Pancreas (tissue), 10 donors: ENCODE measurements at regions not wholly inside any gene's neighbourhood (a gene's known extent, or its start where the extent isn't known, plus 50 kb on each side); places are given as distances from the start of the nearest gene placed in this dataset.

ENCODE experiments used
- ATAC-seq, 4 donors: fragments of 200-7000 bp; cut with Tn5 transposase; one replicate each; pipeline versions ENCODE4 v1.8.0 to v1.9.1; 2020; ENCODE audit warnings: mild to moderate bottlenecking in 4 of 4, moderate library complexity in 4 of 4
- DNase-seq, 6 donors: peaks; one replicate each; pipeline ENCODE4 v3.0.0-alpha.2; 2020
- FAIRE-seq: peaks from 2 replicates; lab custom pipeline; 2012; peaks lifted over from hg19 to GRCh38; lab: Jason Lieb, UNC
- H3K27ac ChIP-seq, 4 donors: fragments of 200-600 bp; sonication (generic); 1 replicate in 3 of 4; 2 replicates in 1 of 4; pipeline versions ENCODE4 v1.5.0 to v1.8.0; 2020
- H3K27me3 ChIP-seq, 4 donors: fragments of 200-600 bp; one replicate each; pipeline ENCODE4 v1.8.0; 2021
- H3K36me3 ChIP-seq, 3 donors: fragments of 200-600 bp; sonication (generic) in 1 of 3; one replicate each; pipeline versions ENCODE4 v1.5.0 to v1.8.0; 2020 to 2021
- H3K4me1 ChIP-seq, 3 donors: fragments of 200-600 bp; one replicate each; pipeline ENCODE4 v1.8.0; 2021
- H3K4me3 ChIP-seq, 4 donors: fragments of 200-600 bp; sonication (generic) in 2 of 4; one replicate each; pipeline versions ENCODE4 v1.5.0 to v1.8.0; 2020 to 2021
- H3K9me3 ChIP-seq, 4 donors: fragments of 200-600 bp; one replicate each; pipeline ENCODE4 v1.8.0; 2021
- WGBS, 2 donors: extraction: QIAGEN DNeasy Blood & Tissue Kit; methylation state at CpG; one replicate each; pipeline ENCODE4 v1.1.7; 2013; 5-methylcytosine and 5-hydroxymethylcytosine counted together
- intact Hi-C, 3 donors: fragments of 100-400 bp; cut with DNase I; formaldehyde crosslinking; loops; one replicate each; pipeline versions ENCODE4 v1.11.1 to v1.14.2; 2022
- TF ChIP-seq, protein P1 (sequence below), 4 donors: fragments of 200-600 bp; sonication (generic) in 3 of 4; IDR thresholded peaks; one replicate each; pipeline versions ENCODE4 v1.5.0 to v1.8.0; 2021; ENCODE audit warnings: antibody characterized with exemption in 4 of 4
- donor health status: healthy with polysubstance abuse.
- donor health status: DM: no; HTN: no; CAD: no; lungs with moderate emphysema.
- donor health status: DM: no; HTN: no; CAD: no.
- donor health status: control.
- donor health status: control.
- donor health status: Bipolar disorder and iron deficiency.
- donor health status: DM: yes; HTN: yes; CAD: no.
- donor health status: DM: no; HTN: no; CAD: no.
- donor health status: DM: no; HTN: no; CAD: no.
- donor health status: DM: yes; HTN: yes; CAD: no.

DNA sequence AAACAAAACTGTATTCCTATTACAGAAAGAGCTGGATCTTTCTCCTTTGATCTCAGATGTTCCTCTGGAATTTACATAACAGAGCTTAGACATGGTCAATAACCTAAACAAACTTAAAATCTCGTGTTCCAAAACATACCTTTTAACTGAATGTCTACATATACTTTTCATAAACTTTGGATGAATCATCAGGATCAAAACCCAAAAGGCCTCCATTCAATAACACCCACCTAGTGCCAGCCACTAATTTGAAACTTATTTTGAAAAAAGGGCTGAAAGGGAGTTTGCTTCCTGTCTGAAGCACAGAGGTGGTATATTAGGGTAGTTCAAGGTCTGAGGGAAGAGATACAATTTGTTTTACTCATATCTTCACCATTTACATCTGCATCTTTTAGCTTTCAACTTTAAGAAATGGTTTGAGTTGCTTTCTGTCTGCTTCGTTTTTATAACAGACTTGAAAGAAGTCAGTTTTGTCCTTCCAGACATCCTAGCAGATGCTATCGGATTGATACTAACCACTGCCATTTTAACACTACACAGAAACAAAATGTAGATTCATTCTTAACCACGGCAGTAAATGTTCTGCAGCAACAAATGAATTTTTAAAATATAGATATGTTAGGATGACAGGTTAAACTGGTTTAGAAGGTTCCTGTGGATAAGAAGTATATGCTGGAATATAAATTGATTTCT is 242.8 kb upstream of the DKK2 start:
- Histone ChIP-seq H3K36me3 (no peaks in the 10 kb centered on the region), H3K4me3 (no peak overlapping the region), H3K9me3 (no peaks in the 10 kb centered on the region), H3K27ac (no peak overlapping the region), H3K4me1 (no peaks in the 10 kb centered on the region), H3K27me3 (no peaks in the 10 kb centered on the region)
- DNase-seq = no peak
- TF ChIP-seq, protein P1, sequence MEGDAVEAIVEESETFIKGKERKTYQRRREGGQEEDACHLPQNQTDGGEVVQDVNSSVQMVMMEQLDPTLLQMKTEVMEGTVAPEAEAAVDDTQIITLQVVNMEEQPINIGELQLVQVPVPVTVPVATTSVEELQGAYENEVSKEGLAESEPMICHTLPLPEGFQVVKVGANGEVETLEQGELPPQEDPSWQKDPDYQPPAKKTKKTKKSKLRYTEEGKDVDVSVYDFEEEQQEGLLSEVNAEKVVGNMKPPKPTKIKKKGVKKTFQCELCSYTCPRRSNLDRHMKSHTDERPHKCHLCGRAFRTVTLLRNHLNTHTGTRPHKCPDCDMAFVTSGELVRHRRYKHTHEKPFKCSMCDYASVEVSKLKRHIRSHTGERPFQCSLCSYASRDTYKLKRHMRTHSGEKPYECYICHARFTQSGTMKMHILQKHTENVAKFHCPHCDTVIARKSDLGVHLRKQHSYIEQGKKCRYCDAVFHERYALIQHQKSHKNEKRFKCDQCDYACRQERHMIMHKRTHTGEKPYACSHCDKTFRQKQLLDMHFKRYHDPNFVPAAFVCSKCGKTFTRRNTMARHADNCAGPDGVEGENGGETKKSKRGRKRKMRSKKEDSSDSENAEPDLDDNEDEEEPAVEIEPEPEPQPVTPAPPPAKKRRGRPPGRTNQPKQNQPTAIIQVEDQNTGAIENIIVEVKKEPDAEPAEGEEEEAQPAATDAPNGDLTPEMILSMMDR (IDR thresholded peaks at IDR 0.05) = no peak
- intact Hi-C loops = no loop called here
- WGBS, 2 donors = 58 to 61% methylated on average over 4 of the region's 4 CpGs
- ATAC-seq = no peak
- FAIRE-seq = no peak

DNA sequence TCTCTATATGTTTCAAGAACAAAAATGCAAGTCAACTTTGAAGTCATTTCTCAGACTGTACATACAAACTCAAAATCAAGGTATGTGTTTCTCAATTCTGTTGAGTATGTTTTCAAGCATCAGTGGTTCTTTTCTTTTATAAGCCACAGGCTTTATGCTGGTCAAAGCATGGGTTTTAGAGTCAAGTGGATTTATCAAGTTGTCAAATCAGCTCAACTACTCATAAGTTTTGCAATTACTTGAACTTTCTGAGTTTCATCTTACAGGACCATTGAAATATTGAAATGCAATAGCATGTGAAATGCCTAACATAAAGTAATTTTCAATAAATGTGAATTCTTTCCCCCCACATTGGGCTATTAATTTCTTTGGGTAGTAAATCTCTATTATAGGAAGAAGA is 239.9 kb upstream of the DKK2 start:
- H3K27me3 ChIP-seq = no peaks in the 10 kb centered on the region
- intact Hi-C loops = no loop called here
- TF ChIP-seq, protein P1 (IDR thresholded peaks at IDR 0.05) = no peak
- DNase-seq (no peak), ATAC-seq (no peak), FAIRE-seq (no peak)
- H3K27ac ChIP-seq = no peak overlapping the region
- H3K4me3 ChIP-seq = no peak overlapping the region
- no peaks in the 10 kb centered on the region for H3K4me1 ChIP-seq
- H3K36me3 ChIP-seq = no peaks in the 10 kb centered on the region
- H3K9me3 ChIP-seq = no peaks in the 10 kb centered on the region

DNA sequence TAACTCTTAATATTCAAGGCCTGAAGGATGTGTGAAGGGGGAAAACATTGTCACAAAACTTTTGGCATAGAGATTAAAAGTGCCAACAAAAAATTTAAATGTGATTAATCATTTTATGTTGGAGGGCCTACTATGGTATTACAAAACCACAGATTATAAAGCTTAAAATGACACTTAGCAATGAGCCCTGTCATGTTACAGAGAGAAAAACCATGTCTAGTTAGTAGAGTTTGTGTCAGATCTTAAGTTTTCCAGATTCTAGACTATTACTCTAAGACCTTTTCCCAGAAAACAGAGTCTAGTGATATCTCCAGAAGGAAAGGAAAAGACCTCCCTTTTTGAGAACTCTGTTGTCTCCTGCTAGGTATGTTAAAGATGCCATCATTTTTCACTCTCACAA is 239.1 kb upstream of the DKK2 start:
- no peak for ATAC-seq
- FAIRE-seq = no peak
- H3K4me1 ChIP-seq = no peaks in the 10 kb centered on the region
- no peak for DNase-seq
- no peak overlapping the region for H3K4me3 ChIP-seq
- TF ChIP-seq, protein P1 (IDR thresholded peaks at IDR 0.05) = no peak
- H3K27me3 ChIP-seq = no peaks in the 10 kb centered on the region
- H3K27ac ChIP-seq = no peak overlapping the region
- H3K36me3 ChIP-seq = no peaks in the 10 kb centered on the region
- H3K9me3 ChIP-seq = no peaks in the 10 kb centered on the region
- intact Hi-C loops = no loop called here

DNA sequence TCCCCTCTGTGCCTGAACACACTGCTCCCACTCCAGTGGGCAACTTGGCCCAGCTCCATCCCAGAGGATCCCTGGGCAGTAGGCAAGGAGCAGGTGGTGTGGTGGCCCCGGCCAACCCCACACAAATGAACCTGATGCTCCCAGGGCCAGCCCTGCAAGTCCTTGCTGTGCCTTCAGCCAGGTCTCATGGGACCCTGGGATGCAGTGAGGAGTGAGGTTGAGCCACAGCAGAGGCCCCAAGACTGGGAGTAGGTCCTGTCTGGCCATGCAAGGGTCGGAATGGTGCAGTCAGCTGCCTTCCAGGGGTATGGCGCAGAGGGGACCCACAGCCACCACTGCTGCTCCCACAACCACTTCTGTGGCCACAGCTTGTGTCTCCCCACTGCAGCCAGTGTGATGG is 234.5 kb upstream of the DKK2 start:
- Histone ChIP-seq H3K4me1 (no peaks in the 10 kb centered on the region), H3K9me3 (no peaks in the 10 kb centered on the region), H3K27ac (no peak overlapping the region), H3K36me3 (no peaks in the 10 kb centered on the region), H3K27me3 (no peaks in the 10 kb centered on the region), H3K4me3 (no peak overlapping the region)
- TF ChIP-seq, protein P1 (IDR thresholded peaks at IDR 0.05) = no peak
- ATAC-seq (no peak), DNase-seq (peak in 2 of 6 donors; percentile 9 to 52), FAIRE-seq (no peak)
- WGBS, 2 donors = 82 to 97% methylated on average over 3 of the region's 3 CpGs
- intact Hi-C loops = no loop called here

DNA sequence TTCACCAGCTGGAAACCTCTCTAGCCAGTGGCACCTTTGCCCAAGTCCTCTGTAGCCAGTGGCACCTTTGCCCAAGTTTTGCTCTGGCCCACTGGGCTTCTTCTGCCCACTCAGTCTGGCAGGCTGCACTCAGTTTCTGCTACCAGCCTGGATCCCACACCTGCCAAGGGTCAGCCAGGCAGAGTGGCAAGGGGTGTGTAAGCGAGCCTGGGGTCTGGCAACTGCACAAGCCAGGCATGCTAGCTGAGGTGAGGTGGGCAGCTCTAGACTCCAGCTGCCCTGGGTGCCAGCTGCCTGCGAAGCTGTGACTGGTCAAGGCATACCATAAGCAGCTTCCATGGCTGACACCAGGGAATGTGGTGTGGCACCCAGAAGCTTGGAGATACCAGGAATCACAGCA is 233.1 kb upstream of the DKK2 start:
- no peak for ATAC-seq
- WGBS, 2 donors = 91 to 94% methylated on average over 2 of the region's 2 CpGs

More for the DNA sequence above, 233.1 kb upstream of the DKK2 start:
- Histone ChIP-seq H3K36me3 (no peaks in the 10 kb centered on the region), H3K4me3 (no peak overlapping the region), H3K9me3 (no peaks in the 10 kb centered on the region), H3K4me1 (no peaks in the 10 kb centered on the region), H3K27ac (no peak overlapping the region), H3K27me3 (no peaks in the 10 kb centered on the region)
- DNase-seq (peak in 2 of 6 donors; percentile 6 to 32), FAIRE-seq (no peak)
- intact Hi-C loops = no loop called here
- TF ChIP-seq, protein P1 (IDR thresholded peaks at IDR 0.05) = no peak
